Progenitor cell of endocrine pancreas (in vitro differentiated cells): ENCODE measurements at regions not wholly inside any gene's neighbourhood (a gene's known extent, or its start where the extent isn't known, plus 50 kb on each side); places are given as distances from the start of the nearest gene placed in this dataset.

Source experiments
- DNase-seq: peaks from one replicate; pipeline ENCODE4 v3.0.0; 2021; ENCODE audit warnings: low spot score; ENCODE audit not compliant: unreplicated experiment
- H3K27ac Mint-ChIP-seq: 2 replicates; pipeline ENCODE4 v1.8.0; 2021; ENCODE audit warnings: mild to moderate bottlenecking, moderate library complexity, mixed read lengths
- H3K27me3 Mint-ChIP-seq: 2 replicates; pipeline ENCODE4 v1.8.0; 2021; ENCODE audit warnings: mixed read lengths
- H3K36me3 Mint-ChIP-seq: 2 replicates; pipeline ENCODE4 v1.8.0; 2022; ENCODE audit warnings: mixed read lengths; ENCODE audit not compliant: insufficient read depth
- H3K4me1 Mint-ChIP-seq: 2 replicates; pipeline ENCODE4 v1.8.0; 2021; ENCODE audit warnings: low read depth, mixed read lengths
- H3K4me3 Mint-ChIP-seq: 2 replicates; pipeline ENCODE4 v1.8.0; 2021; ENCODE audit warnings: low read depth, mild to moderate bottlenecking, moderate library complexity, mixed read lengths
- H3K9me3 Mint-ChIP-seq: 2 replicates; pipeline ENCODE4 v1.8.0; 2021; ENCODE audit warnings: low read depth, mixed read lengths
- CTCF ChIP-seq: fragments of 200-600 bp; sonication (generic); IDR thresholded peaks from one replicate; pipeline ENCODE4 v1.5.0; 2021; ENCODE audit warnings: antibody characterized with exemption, mild to moderate bottlenecking; ENCODE audit not compliant: unreplicated experiment

GRCh38 chr1:218898921-218899320 lies 274.8 kb upstream of the LYPLAL1 start:
- Mint-ChIP-seq H3K27ac (no peak overlapping the region), H3K9me3 (no peaks in the 10 kb centered on the region), H3K27me3 (no peaks in the 10 kb centered on the region), H3K36me3 (no peaks in the 10 kb centered on the region), H3K4me1 (no peaks in the 10 kb centered on the region), H3K4me3 (no peak overlapping the region)
- no peak for DNase-seq
- TF ChIP-seq CTCF = no peak

- no peak for TF ChIP-seq CTCF
- Mint-ChIP-seq H3K9me3 (no peaks in the 10 kb centered on the region), H3K27me3 (no peaks in the 10 kb centered on the region), H3K36me3 (no peaks in the 10 kb centered on the region), H3K4me1 (no peaks in the 10 kb centered on the region), H3K4me3 (no peak overlapping the region), H3K27ac (no peak overlapping the region)
- DNase-seq = no peak
These were observed 273.1 kb upstream of the LYPLAL1 start for GRCh38 chr1:218900615-218901014.

GRCh38 chr1:218904416-218904815 lies 269.3 kb upstream of the LYPLAL1 start:
- no peaks in the 10 kb centered on the region for H3K36me3 Mint-ChIP-seq
- DNase-seq = no peak
- no peak overlapping the region for H3K4me3 Mint-ChIP-seq
- no peak overlapping the region for H3K27ac Mint-ChIP-seq
- no peaks in the 10 kb centered on the region for H3K27me3 Mint-ChIP-seq
- no peak for TF ChIP-seq CTCF
- peaks cover 3% of the 10 kb centered on the region for H3K9me3 Mint-ChIP-seq
- H3K4me1 Mint-ChIP-seq = peaks cover 5% of the 10 kb centered on the region

DNA sequence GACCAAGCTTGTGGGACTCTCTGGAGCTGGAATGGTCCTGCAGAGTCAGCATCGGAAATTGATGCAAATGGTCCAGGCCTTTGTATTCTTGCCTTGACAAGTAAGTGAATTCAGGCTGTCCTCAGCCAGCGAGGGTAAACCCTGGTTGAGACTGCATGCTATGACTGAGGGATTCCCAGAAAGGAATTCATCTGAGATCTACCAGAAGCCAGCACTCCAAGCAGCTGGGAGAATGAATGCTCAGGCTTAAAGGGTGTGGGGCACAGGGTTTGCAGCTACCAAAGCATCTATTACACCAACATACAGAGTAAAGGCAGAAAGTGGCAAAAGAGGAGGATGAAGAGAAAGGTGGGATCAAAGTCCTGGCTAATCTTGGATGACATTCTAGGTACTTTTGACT lies 257.0 kb upstream of the LYPLAL1 start:
- no peak for TF ChIP-seq CTCF
- H3K27me3 Mint-ChIP-seq = peaks cover 4% of the 10 kb centered on the region

GRCh38 chr1:218917656-218918055 lies 256.0 kb upstream of the LYPLAL1 start:
- H3K27me3 Mint-ChIP-seq = peaks cover 4% of the 10 kb centered on the region
- H3K36me3 Mint-ChIP-seq = no peaks in the 10 kb centered on the region
- H3K9me3 Mint-ChIP-seq = no peaks in the 10 kb centered on the region
- DNase-seq = no peak
- no peak overlapping the region for H3K27ac Mint-ChIP-seq
- H3K4me1 Mint-ChIP-seq = peaks cover 2% of the 10 kb centered on the region
- no peak for TF ChIP-seq CTCF
- no peak overlapping the region for H3K4me3 Mint-ChIP-seq

More for the DNA sequence above, 257.0 kb upstream of the LYPLAL1 start:
- Mint-ChIP-seq H3K36me3 (no peaks in the 10 kb centered on the region), H3K9me3 (no peaks in the 10 kb centered on the region), H3K4me1 (peaks cover 2% of the 10 kb centered on the region), H3K27ac (no peak overlapping the region), H3K4me3 (no peak overlapping the region)
- no peak for DNase-seq
